IPS-18c (cell line): ENCODE measurements at regions not wholly inside any gene's neighbourhood (a gene's known extent, or its start where the extent isn't known, plus 50 kb on each side); places are given as distances from the start of the nearest gene placed in this dataset.

Experiments used
- H3K4me3 ChIP-seq: 2 replicates; pipeline ENCODE4 v1.7.0; 2013; ENCODE audit warnings: low read depth, mild to moderate bottlenecking, low read length, moderate library complexity; ENCODE audit not compliant: insufficient read depth
- H3K9me3 ChIP-seq: one replicate; pipeline ENCODE4 v1.6.1; 2013; ENCODE audit warnings: mild to moderate bottlenecking, low read length, moderate library complexity; ENCODE audit not compliant: control insufficient read depth, insufficient read depth

DNA sequence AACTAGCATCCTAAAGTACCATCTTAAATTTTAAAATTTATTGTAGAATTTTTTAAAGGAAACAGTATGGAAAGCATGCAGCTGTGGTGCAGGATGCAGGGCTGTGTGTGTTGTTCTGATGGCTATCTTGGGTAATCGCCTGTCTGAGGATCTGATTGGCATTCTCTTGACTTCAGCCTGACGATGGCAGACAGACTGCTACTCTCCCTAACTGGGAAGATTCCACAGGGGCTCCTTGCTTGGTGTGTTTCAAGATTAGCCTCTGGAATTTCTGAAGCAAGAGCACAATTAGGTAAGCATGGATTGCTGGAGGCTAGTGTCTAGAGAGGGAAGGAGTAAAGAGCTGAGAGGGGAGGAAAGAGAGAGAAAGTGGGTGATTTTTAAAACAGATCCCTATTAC, 696.8 kb upstream of the LRFN5 start:
- Histone ChIP-seq H3K9me3 (no peaks in the 10 kb centered on the region), H3K4me3 (no peak overlapping the region)

DNA sequence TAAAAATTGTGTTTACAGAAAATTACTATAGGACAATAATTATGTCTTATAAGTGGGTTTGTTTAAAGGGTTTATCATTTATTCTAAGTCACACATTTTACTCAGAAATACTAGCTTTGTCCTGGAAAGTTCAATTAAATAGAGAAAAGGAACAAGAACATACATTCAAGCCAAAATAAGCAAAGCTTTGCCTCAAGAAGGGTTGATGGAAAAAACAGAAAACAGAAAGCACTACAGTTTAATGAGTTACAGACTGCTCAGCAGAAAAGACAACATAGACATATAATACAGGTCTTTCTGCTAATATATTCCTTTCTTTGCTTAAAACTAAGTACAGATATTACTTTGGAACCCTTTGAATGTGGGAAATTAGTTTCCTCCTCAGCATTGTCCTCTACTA, 703.0 kb upstream of the LRFN5 start:
- no peak overlapping the region for H3K4me3 ChIP-seq
- no peaks in the 10 kb centered on the region for H3K9me3 ChIP-seq

DNA sequence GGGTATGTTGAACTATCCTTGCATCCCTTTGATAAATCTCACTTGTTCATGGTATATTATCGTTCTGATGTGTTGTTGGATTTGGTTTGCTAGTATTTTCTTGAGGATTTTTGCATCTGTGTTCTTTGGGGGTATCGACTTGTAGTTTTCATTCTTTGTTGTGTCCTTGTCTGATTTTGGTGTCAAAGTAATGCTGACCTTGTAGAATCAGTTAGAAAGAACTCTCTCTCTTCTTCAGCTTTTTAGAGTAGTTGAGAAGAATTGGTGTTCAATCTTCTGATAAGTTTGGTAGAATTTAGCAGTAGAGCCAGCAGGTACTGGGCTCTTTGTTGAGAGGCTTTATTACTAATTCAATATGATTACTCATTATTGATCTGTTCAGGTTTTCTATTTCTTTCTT, 707.2 kb upstream of the LRFN5 start:
- no peak overlapping the region for H3K4me3 ChIP-seq
- H3K9me3 ChIP-seq = no peaks in the 10 kb centered on the region

DNA sequence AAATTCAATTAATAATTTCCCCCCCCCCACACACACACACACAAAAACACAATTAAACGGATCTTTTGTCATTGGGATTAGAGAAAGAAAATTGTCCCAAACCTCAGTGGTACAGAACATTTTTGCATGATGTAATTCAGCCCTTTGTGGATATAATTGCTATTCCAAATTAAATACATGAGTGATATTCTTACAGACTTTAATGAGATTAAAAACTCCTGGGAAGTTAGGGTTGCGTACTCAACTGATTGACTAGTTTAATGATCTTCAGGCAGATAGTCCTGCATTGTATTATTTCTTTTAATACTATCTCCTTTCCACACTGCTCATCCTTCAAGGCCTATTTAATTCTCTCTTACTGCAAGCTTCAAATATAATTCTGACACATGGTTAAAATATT, 711.8 kb upstream of the LRFN5 start:
- H3K9me3 ChIP-seq = no peaks in the 10 kb centered on the region

DNA sequence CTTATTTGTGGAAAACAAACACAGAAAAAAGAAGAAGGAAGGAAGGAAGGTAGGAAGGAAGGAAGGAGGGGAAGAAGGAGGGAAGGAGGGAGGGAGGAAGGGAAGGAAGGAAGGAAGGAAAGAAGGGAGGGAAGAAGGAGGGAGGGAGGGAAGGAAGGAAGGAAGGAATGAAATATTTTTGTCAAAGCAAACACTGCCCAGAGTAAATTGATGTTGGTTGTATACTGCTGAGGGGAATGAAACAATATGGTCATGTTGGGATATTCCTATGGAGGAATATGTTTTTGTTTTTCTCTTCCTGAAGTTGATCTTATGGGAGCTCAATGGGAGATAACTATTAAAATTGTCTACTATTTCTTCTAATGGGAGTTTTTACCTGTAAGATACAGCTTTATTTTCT, 717.5 kb upstream of the LRFN5 start:
- H3K9me3 ChIP-seq = no peaks in the 10 kb centered on the region
- H3K4me3 ChIP-seq = no peak overlapping the region

More for the DNA sequence above, 711.8 kb upstream of the LRFN5 start:
- H3K4me3 ChIP-seq = no peak overlapping the region

DNA sequence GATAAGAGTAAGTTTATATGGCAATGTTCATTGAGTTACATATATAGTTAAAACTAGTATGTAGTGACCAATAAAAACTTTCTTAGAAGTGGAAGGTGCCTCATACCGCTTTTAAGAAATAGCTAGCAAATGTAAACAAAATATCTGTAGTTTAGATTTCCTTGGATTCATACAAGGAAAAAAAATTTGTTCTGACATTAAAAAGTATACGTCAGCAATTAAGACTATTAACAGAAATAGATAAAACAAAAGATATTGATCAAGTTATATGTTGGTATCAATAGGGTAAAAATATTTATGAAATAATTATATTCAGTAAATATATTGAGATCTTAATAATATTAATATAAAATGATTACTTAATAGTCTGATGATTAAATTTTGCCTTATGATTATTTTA, 718.8 kb upstream of the LRFN5 start:
- H3K4me3 ChIP-seq = no peak overlapping the region
- no peaks in the 10 kb centered on the region for H3K9me3 ChIP-seq

DNA sequence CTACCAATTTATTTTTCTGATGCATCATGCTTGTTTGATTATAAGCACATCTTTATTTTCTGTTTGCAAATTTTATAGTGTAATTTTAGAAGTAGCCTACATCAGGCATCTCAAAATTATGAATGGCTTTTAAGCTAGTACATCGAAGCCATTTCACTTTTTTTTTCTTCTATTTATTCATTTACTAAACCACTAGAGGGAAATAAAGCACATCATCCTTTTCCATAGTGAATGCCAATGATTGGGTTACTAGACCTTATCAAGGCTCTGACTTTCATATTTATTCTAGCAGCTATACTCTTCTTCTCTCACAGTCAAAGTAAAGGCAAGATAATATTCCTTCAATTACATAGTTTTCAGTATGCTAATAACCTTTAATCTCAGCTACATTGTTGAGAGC, 736.4 kb upstream of the LRFN5 start:
- H3K9me3 ChIP-seq = no peaks in the 10 kb centered on the region

DNA sequence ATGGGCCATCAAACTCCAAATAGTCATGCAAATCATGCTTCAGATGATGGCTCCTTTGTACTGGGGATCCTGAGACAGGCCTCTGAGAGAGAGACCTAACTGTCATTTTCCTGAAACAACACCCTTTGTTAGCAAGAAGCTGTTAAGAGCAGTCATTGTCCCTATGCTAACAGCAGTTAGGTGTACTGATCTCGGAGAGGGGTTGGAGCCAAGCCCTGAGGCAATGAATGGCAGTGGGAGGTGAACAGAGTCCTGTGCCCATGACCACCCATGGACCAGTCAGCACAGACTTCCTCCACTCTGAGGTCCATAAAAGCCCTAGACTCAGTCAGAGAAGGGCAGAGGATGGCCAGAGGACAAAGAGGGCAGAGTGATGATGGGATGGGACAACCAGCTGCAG, 747.6 kb upstream of the LRFN5 start:
- Histone ChIP-seq H3K9me3 (no peaks in the 10 kb centered on the region), H3K4me3 (no peak overlapping the region)

More for the DNA sequence above, 736.4 kb upstream of the LRFN5 start:
- no peak overlapping the region for H3K4me3 ChIP-seq

DNA sequence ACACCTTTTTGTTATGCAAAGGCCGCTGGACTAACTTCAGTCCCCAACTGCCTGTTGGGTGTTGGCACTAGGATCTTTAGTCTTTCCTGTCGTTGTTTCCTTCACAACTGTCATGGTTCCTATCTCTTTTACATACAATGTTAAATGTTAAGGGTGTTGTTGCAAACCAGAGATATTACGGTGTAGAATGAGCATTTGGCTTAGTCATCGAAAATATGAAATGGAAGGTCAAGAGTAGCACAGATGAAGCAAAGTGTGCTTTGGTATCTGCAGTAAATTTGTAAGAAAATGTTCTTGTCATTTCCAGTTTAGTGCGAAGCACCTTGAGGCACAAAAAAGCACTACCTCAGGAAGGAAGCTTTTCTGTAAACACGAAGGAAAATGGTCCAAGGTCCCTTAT, 751.3 kb upstream of the LRFN5 start:
- H3K9me3 ChIP-seq = no peaks in the 10 kb centered on the region
- no peak overlapping the region for H3K4me3 ChIP-seq

DNA sequence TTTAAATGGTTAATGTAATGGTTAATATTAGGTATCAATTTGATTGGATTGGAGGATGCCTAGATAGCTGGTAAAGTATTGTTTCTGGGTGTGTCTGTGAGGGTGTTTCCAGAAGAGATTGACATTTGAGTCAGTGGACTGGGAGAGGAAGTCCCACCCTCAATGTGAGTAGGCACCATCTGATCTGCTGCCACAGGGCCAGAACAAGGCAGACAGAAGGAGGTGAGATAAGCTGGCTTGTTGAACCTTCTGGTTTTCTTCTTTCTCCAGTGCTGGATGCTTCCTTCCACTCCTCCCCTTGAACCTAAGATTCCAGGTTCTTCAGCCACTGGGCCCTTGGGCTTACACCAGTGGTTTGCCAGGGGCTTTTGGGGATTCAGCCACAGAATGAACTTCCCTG, 756.5 kb upstream of the LRFN5 start:
- H3K9me3 ChIP-seq = no peaks in the 10 kb centered on the region

DNA sequence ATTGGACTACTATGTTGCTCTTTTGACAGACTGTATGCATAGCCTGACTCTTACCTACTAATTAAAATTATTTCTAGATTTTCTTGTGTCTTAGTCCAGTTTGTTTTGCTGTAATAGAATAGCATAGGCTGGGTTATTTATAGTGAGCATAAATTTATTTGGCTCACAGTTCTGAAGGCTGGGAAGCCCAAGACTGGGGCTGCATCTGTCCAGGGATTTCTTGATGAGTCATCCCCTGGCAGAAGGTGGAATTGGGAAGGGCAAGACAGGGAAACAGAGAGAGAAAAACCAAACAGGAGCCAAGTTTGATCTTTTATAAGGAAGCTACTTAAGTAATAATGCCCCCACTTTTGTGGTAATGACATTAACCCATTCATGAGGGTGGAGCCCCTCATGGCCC, 759.2 kb upstream of the LRFN5 start:
- no peaks in the 10 kb centered on the region for H3K9me3 ChIP-seq
- no peak overlapping the region for H3K4me3 ChIP-seq

More for the DNA sequence above, 756.5 kb upstream of the LRFN5 start:
- H3K4me3 ChIP-seq = no peak overlapping the region

DNA sequence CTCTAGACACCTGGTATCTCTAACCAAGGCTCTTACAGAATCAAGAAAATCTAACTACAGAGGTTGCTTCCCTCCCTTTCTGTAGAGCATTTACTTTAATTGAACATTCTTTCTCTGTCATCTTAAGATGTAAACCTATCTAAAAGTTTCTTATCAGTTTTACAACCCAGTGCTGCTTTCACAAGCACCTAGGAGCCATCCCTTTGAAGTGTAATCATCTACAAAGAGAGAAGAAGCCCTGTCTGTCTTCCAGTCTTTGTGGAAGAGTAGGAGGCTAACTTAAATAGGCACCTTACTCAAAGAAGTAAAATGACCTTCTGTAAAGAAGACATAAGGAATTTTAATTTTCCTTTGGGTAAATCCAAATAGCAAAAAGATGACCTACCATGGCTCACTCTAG, 763.9 kb upstream of the LRFN5 start:
- Histone ChIP-seq H3K9me3 (no peaks in the 10 kb centered on the region), H3K4me3 (no peak overlapping the region)

DNA sequence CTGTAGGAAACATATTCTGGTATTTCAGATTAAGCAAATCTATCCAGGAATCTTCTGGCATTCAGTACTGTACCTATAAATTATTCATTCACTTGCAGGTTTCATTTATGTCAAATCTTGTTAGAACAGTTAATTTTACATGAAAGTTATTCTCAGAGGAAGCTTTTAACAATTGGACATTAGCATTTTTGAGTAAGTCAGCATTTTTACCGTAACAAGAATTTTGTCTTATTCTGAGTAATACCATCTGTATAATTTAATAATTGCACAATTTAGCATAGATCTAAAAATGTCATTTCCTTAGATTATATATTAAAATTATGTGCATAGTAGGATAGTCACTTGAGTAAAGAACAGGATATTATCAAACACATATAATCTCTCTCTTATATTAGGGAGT, 764.8 kb upstream of the LRFN5 start:
- Histone ChIP-seq H3K4me3 (no peak overlapping the region), H3K9me3 (no peaks in the 10 kb centered on the region)

DNA sequence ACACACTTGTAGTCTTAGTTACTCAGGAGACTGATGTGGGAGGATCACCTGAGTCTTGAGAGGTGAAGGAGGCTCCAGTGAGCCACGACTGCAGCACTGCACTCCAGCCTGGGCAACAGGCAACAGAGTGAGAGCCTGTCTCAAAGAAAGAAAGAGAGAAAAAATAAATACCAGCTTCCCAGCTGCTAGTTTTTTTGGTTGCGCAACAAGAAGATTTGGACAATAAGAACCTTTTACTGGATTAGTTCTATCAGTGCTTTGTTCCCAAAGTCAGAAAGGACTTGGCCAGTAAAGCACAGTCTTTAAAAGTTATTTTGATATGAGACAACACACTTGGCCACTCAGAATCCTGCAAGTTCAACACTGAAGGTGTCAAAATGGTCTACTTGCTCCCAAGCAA, 768.1 kb upstream of the LRFN5 start:
- H3K4me3 ChIP-seq = no peak overlapping the region
- H3K9me3 ChIP-seq = no peaks in the 10 kb centered on the region

DNA sequence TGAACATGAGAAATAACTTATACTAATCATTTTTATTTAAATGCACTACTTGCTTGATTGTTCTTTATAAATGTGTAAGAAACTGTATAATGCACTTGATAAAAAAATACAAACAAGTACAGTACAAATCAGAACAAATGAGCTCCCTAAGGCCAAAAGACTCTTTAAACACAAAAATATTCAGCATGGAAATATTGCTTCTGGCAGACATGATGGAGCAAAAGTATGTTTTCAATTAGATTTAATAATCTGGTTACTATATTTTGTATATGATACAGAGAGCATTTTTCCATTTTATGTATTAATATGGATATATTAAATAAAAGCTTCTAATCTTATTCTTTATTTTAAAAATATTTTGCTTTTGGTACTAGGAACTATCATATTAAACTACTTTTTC, 800.2 kb upstream of the LRFN5 start:
- Histone ChIP-seq H3K4me3 (no peak overlapping the region), H3K9me3 (no peaks in the 10 kb centered on the region)

DNA sequence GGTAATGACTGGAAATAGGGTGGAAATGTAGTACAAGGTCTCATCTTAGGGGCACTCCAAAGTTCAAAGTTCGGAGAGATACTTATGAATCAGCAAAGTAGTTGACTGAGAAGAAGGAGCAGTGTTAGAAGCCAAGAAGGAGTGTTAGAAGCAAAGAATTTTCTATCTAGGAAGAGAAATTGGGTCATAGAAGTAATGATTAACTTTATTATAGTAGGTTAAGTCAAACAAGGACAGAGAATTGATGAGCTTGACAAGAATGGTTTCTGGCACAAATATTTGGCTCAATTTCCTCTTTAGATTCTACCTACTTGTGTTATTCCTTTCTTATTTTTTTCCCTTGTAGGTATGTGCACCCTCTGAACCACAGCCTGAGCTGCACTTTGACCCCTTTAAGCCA, 810.5 kb upstream of the LRFN5 start:
- Histone ChIP-seq H3K4me3 (no peak overlapping the region), H3K9me3 (no peaks in the 10 kb centered on the region)

DNA sequence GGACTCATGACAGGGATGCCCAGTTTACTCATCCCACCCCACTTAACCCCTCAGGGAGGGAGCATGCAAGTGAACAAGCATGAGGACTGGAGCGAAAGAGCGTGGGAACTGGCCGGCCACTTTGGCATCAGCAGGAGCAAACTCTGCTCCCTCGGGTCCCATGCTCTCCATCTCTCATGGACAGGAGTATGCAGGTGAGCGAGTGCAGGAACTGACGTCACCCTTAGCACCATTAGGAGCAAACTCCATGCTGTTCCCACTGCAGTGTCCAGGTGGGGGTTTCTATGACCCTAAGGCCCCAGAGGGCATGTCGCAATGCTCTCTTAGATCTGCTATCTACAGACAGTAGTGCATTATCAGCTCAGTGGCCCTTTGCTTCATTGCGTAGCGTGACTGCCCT, 821.8 kb upstream of the LRFN5 start:
- H3K4me3 ChIP-seq = no peak overlapping the region
- H3K9me3 ChIP-seq = peaks cover 2% of the 10 kb centered on the region

DNA sequence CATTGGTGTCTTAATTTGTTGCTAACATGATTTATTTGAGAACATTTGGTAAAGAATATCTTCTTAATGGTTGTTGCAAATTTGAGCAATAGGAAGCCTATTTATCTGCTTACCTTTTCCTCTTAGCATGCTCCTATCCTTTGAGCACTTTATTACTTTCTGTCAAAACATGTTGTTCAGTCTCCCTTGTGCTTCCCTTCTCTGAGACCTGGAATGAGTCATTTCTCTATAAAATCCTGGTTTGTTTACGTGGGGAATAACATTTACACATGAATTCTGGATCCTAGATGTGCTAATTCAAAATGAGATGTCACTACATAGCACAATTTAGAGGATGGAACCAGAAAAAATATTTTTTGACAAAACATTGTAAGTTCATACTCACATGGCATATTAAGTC, 844.0 kb upstream of the LRFN5 start:
- Histone ChIP-seq H3K4me3 (no peak overlapping the region), H3K9me3 (no peaks in the 10 kb centered on the region)

DNA sequence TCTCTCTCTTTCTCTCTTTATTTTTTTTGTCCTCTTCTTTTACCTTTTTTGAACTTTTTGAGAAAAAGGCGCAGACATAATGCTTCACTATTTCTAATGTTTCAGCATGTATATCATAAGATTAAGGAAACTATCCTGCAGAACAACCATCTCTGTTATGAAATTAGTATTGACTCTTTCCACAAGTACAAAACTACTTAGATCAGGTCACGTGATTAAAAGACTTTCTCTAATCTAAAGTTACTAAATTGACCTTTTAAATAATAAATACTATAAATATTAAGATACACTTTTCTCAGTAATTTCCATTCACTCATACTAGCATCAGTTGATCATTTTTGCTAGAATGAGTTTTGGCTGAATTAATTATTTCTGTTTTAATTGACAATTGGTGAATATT, 844.5 kb upstream of the LRFN5 start:
- Histone ChIP-seq H3K9me3 (no peaks in the 10 kb centered on the region), H3K4me3 (no peak overlapping the region)

DNA sequence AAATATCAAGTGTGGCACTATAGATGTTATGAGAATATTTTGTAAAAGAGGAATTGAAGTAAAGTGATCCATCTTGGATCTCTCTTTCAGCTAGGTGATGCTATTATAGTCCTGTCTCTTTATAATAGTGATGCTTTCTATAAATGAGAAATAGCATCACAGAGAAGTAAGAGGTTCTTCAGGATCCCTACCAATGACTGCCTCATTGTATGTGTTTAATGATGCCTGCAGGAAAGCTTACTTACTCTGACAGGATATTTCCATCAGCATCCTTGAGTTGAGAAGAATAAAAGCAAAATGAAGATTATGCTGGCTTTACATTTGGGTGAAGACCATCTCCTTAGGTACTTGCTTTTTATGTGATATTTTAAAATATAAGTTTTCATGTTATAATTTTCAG, 846.0 kb upstream of the LRFN5 start:
- Histone ChIP-seq H3K9me3 (no peaks in the 10 kb centered on the region), H3K4me3 (no peak overlapping the region)
